ENCODE measurements at regions not wholly inside any gene's neighbourhood (a gene's known extent, or its start where the extent isn't known, plus 50 kb on each side); places are given as distances from the start of the nearest gene placed in this dataset.
"Not testable (repeated sequence)": the region's sequence is repeated elsewhere in the genome, so short reads cannot be mapped to it uniquely, and the experiment has no call there.

DNA sequence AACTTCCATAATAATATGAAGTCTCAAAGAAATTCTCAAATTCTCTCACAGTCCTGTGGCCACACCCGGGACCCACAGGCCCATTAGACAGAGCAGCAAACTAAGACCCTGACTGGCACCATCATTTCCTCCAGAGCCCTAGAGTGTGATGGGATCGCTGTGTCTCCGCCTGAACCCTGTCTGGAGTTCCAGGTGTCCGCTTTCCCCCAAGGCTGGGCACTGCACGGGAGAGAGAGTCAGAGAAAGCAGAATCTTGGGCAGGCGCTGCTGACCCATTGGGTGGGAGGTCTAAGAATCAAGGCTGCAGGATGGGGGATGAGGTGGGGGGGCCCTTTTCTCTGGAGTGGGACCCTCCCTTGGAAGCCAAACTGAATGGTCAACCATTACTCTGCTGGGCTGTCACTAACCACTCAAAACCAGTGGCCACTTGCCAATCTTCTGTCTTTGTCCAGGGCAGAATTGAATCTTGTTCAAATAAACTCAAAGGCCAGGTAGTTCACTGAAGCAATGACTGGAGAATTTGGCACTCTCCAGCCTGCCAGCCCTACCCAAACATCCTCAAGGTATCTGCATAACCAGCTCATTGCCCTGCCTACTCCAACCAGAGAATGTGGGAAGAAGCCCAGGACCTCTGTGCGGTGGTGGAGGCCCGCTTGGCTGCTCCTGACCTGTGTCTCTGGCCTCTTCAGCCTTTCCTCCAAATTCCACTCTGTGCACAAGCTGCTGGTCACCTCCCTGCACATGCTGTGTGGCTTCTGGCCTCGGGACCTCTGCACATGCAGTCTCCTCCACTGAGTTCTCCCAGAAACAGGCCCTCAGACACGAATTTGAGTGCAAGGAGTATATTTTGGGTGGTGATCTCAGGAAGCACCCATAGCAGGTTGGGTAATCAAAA, 141.1 kb downstream of the CEBPB start:
- TF ChIP-seq, protein P1, sequence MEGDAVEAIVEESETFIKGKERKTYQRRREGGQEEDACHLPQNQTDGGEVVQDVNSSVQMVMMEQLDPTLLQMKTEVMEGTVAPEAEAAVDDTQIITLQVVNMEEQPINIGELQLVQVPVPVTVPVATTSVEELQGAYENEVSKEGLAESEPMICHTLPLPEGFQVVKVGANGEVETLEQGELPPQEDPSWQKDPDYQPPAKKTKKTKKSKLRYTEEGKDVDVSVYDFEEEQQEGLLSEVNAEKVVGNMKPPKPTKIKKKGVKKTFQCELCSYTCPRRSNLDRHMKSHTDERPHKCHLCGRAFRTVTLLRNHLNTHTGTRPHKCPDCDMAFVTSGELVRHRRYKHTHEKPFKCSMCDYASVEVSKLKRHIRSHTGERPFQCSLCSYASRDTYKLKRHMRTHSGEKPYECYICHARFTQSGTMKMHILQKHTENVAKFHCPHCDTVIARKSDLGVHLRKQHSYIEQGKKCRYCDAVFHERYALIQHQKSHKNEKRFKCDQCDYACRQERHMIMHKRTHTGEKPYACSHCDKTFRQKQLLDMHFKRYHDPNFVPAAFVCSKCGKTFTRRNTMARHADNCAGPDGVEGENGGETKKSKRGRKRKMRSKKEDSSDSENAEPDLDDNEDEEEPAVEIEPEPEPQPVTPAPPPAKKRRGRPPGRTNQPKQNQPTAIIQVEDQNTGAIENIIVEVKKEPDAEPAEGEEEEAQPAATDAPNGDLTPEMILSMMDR (IDR thresholded peaks at IDR 0.05; ENCODE audit: low read depth, low read length) = no peak
- in situ Hi-C loops (cut with HindIII; ENCODE audit: low sequenced_read_pairs) = no loop called here
- H3K4me3 ChIP-seq (ENCODE audit: low read depth, low read length) = no peak overlapping the region
- DNase-seq (ENCODE audit: low read depth, low spot score) = no peak

DNA sequence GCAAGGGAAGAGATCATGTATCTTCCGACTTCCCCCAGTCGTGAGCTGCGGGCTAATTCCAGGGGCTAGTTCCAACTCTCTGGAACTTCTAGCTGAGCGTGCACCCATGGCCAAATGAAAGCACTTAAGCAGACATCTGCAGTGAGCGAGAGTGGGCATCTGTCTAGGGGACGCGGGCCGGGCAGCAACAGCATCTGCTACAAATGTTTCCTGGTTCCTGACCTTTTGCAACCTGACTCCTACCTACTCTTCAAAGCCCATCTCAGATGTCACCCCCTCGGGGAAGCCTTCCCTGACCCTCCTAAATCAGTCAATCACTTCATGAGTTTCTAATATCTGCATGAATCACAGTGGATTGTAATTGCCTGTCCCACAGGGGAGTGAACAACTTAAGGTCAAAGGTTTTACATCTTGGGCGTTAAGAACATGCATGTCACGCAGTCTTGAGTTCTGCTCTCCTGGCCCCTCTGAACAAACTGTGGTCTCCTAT, 141.9 kb downstream of the CEBPB start:
- TF ChIP-seq, protein P1 (IDR thresholded peaks at IDR 0.05; ENCODE audit: low read depth, low read length) = no peak
- no peak overlapping the region for H3K4me3 ChIP-seq (ENCODE audit: low read depth, low read length)
- DNase-seq (ENCODE audit: low read depth, low spot score) = no peak
- in situ Hi-C loops (cut with HindIII; ENCODE audit: low sequenced_read_pairs) = no loop called here

DNA sequence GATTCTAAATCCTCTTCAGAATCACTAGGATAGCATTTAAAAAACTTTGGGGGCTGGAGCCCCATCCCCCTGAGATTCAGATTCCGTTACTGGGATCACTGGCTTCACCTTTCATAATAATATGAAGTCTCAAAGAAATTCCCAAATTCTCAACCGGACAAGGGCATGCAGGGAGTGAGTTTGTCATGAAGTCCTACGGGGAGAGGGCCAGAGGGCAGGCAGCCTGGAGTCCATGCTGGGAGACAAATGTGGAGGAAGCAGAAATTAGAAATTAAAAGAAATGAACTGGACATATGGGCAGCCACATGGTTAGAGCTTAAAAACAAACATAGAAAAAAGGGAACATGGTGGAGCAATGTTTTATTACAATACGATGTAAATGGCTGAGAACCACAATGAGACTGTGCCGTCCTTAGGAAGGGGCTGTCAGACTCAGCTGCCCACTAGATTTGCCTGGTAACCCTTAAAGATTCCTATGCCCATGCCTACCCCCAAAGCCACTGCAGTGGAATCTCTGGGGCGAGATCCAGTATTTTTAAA, 142.6 kb downstream of the CEBPB start:
- H3K4me3 ChIP-seq (ENCODE audit: low read depth, low read length) = no peak overlapping the region
- no peak for DNase-seq (ENCODE audit: low read depth, low spot score)
- in situ Hi-C loops (cut with HindIII; ENCODE audit: low sequenced_read_pairs) = no loop called here
- TF ChIP-seq, protein P1 (IDR thresholded peaks at IDR 0.05; ENCODE audit: low read depth, low read length) = no peak

DNA sequence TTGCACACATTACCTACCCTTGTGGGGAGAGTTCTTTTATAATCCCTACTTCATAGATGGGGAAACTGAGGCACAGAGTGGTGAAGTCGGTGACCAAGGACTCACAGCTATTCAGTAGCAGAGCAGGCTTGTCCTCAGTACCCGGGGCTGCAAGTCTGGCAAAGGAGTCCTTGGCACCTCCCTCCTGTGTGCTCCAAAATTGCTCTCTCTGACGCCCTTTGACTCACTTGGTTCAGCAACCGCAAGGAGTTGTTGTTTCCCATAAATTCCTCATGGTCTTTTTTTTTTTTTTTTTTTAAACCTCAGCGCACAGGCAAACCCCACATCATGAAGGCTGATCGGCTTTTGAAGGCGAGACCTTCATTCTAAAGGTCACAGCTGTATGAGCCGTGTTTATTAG, 143.2 kb downstream of the CEBPB start:
- TF ChIP-seq, protein P1 (IDR thresholded peaks at IDR 0.05; ENCODE audit: low read depth, low read length) = no peak
- in situ Hi-C loops (cut with HindIII; ENCODE audit: low sequenced_read_pairs) = no loop called here
- H3K4me3 ChIP-seq (ENCODE audit: low read depth, low read length) = no peak overlapping the region
- DNase-seq (ENCODE audit: low read depth, low spot score) = peak; percentile 81

DNA sequence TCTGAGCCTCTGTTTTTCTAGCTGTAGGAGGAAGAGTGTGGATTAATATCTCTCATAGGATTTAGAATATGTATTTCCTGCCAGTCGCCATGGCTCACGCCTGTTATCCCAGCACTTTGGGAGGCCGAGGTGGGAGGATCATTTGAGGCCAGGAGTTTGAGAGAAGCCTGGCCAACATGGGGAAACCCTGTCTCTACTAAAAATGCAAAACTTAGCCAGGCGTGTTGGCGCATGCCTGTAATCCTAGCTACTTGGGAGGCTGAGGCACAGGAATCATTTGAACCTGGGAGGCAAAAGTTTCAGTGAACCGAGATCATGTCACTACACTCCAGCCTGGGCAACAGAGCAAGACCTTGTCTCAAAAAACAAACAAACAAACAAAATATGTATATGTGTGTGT, 143.9 kb downstream of the CEBPB start:
- DNase-seq (ENCODE audit: low read depth, low spot score); H3K4me3 ChIP-seq (ENCODE audit: low read depth, low read length); in situ Hi-C loops (cut with HindIII; ENCODE audit: low sequenced_read_pairs): not testable (repeated sequence)

DNA sequence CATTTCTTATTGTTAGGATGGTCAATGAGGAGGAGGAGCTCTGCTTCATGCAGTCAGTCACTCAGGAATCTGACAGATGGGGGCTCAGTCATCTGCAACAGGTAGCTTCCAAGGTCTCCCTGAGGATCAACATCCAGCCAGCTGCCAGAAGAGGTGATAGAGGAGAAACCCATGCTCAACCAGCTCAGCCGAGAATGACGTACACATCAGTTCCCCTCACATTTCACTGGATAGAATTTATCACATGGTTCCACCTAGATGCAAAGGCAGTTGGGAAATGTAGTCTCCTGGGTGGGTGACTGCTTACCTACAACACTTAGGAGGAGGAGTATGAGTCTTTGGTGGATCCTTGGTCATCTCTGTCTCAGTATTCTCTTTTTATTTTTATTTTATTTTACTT, 144.5 kb downstream of the CEBPB start:
- in situ Hi-C loops (cut with HindIII; ENCODE audit: low sequenced_read_pairs) = no loop called here
- no peak for DNase-seq (ENCODE audit: low read depth, low spot score)

More for the DNA sequence above, 144.5 kb downstream of the CEBPB start:
- no peak overlapping the region for H3K4me3 ChIP-seq (ENCODE audit: low read depth, low read length)
- TF ChIP-seq, protein P1 (IDR thresholded peaks at IDR 0.05; ENCODE audit: low read depth, low read length) = no peak

Measured in astrocyte of the spinal cord (primary cell).